HEK293T (cell line): ENCODE measurements at regions not wholly inside any gene's neighbourhood (a gene's known extent, or its start where the extent isn't known, plus 50 kb on each side); places are given as distances from the start of the nearest gene placed in this dataset.

Experiments used
- CTCF ChIA-PET: fragments of 350-600 bp; formaldehyde crosslinking; extraction: SDS; loops from one replicate; lab custom pipeline; 2021; ENCODE audit warnings: antibody characterized with exemption, inconsistent platforms; lab: Yijun Ruan, JAX
- POLR2A ChIA-PET: fragments of 350-600 bp; formaldehyde crosslinking; extraction: SDS; loops from one replicate; lab custom pipeline; 2020; ENCODE audit warnings: antibody characterized with exemption, inconsistent platforms; lab: Yijun Ruan, JAX
- DNase-seq: peaks from one replicate; pipeline ENCODE4 v3.0.0; 2012; ENCODE audit warnings: mixed read lengths; ENCODE audit errors: extremely low spot score
- ARNT ChIP-seq: fragments of 450-650 bp; IDR thresholded peaks from 2 replicates; pipeline ENCODE4 v1.6.1; 2017; ENCODE audit warnings: mild to moderate bottlenecking
- BHLHE40 ChIP-seq: fragments of 450-650 bp; IDR thresholded peaks from 2 replicates; pipeline ENCODE4 v1.6.1; 2016; ENCODE audit warnings: mild to moderate bottlenecking, moderate library complexity, borderline replicate concordance
- CTBP1 ChIP-seq: fragments of 450-650 bp; IDR thresholded peaks from 2 replicates; pipeline ENCODE4 v1.6.1; 2016; ENCODE audit warnings: borderline replicate concordance
- ELF4 ChIP-seq: fragments of 450-650 bp; IDR thresholded peaks from 2 replicates; pipeline ENCODE4 v1.6.1; 2017; ENCODE audit warnings: antibody characterized with exemption
- FOXA1 ChIP-seq: fragments of 450-650 bp; IDR thresholded peaks from 2 replicates; pipeline ENCODE4 v1.6.1; 2016; ENCODE audit warnings: mild to moderate bottlenecking
- FOXK2 ChIP-seq: fragments of 450-650 bp; IDR thresholded peaks from 2 replicates; pipeline ENCODE4 v1.6.1; 2016; ENCODE audit warnings: mild to moderate bottlenecking
- FOXM1 ChIP-seq: fragments of 450-650 bp; IDR thresholded peaks from 2 replicates; pipeline ENCODE4 v1.6.1; 2017; ENCODE audit warnings: mild to moderate bottlenecking, borderline replicate concordance
- HDGF ChIP-seq: fragments of 450-650 bp; IDR thresholded peaks from 2 replicates; pipeline ENCODE4 v1.6.1; 2017; ENCODE audit warnings: antibody characterized with exemption, borderline replicate concordance
- L3MBTL2 ChIP-seq: fragments of 450-650 bp; conservative IDR thresholded peaks from 2 replicates; pipeline ENCODE4 v1.6.1; 2016; ENCODE audit warnings: mild to moderate bottlenecking
- LEF1 ChIP-seq: fragments of 450-650 bp; IDR thresholded peaks from 2 replicates; pipeline ENCODE4 v1.6.1; 2017; ENCODE audit warnings: mild to moderate bottlenecking, borderline replicate concordance
- NFRKB ChIP-seq: fragments of 450-650 bp; IDR thresholded peaks from 2 replicates; pipeline ENCODE4 v1.6.1; 2016; ENCODE audit warnings: mild to moderate bottlenecking, moderate library complexity
- SP1 ChIP-seq: fragments of 450-650 bp; IDR thresholded peaks from 2 replicates; pipeline ENCODE4 v1.6.1; 2017
- SUZ12 ChIP-seq: fragments of 450-650 bp; IDR thresholded peaks from 2 replicates; pipeline ENCODE4 v1.6.1; 2016; ENCODE audit warnings: mild to moderate bottlenecking
- TARDBP ChIP-seq: fragments of 450-650 bp; IDR thresholded peaks from 2 replicates; pipeline ENCODE4 v1.6.1; 2016
- ZNF384 ChIP-seq: fragments of 450-650 bp; IDR thresholded peaks from 2 replicates; pipeline ENCODE4 v1.6.1; 2016
- TF ChIP-seq, protein P1 (sequence below): fragments of 450-650 bp; IDR thresholded peaks from 2 replicates; pipeline ENCODE4 v1.6.1; 2016

- DNase-seq: no peak
- ChIA-PET CTCF (interaction anchor here (0.5 kb wide), 1 partner anchor 138 kb away, joined by 4 read pairs; no protein-coding TSS in a partner anchor), POLR2A (no interaction called here)
- no peak for TF ChIP-seq L3MBTL2
- no peak for TF ChIP-seq HDGF
- TF ChIP-seq SUZ12: no peak
- TF ChIP-seq FOXK2: no peak
- no peak for TF ChIP-seq TARDBP
- TF ChIP-seq LEF1: no peak
- TF ChIP-seq ARNT: no peak
- TF ChIP-seq NFRKB: no peak
- no peak for TF ChIP-seq CTBP1
- TF ChIP-seq, protein P1, sequence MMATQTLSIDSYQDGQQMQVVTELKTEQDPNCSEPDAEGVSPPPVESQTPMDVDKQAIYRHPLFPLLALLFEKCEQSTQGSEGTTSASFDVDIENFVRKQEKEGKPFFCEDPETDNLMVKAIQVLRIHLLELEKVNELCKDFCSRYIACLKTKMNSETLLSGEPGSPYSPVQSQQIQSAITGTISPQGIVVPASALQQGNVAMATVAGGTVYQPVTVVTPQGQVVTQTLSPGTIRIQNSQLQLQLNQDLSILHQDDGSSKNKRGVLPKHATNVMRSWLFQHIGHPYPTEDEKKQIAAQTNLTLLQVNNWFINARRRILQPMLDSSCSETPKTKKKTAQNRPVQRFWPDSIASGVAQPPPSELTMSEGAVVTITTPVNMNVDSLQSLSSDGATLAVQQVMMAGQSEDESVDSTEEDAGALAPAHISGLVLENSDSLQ: no peak
These were observed 55.8 kb upstream of the OR6J1 start for GRCh38 chr14:22699801-22700564.

DNA sequence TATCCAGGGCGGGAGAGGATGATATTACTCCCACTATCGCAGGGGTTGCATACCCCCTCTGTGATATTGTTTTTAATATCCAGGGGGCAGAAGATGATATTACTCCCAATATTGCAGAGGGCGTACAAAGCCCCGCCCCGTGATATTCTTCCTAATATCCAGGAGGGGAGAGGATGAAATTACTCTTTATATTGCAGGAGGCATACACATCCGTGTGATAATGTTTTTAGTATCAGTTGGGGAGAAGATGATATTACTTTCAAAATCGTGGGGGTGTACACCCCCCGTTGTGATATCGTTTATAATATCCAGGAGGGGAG lies 52.9 kb upstream of the OXA1L start:
- no peak for TF ChIP-seq FOXM1
- TF ChIP-seq L3MBTL2: no peak
- no peak for TF ChIP-seq TARDBP
- TF ChIP-seq HDGF: no peak
- TF ChIP-seq, protein P1: no peak
- TF ChIP-seq ZNF384: no peak
- TF ChIP-seq ARNT: no peak
- no peak for TF ChIP-seq SP1
- TF ChIP-seq NFRKB: no peak
- no peak for TF ChIP-seq ELF4
- no peak for TF ChIP-seq FOXA1
- TF ChIP-seq SUZ12: no peak
- TF ChIP-seq FOXK2: no peak
- no peak for TF ChIP-seq BHLHE40
- TF ChIP-seq LEF1: no peak
- no peak for TF ChIP-seq CTBP1
- POLR2A ChIA-PET: no interaction called here
- CTCF ChIA-PET: no interaction called here
- DNase-seq: no peak

DNA sequence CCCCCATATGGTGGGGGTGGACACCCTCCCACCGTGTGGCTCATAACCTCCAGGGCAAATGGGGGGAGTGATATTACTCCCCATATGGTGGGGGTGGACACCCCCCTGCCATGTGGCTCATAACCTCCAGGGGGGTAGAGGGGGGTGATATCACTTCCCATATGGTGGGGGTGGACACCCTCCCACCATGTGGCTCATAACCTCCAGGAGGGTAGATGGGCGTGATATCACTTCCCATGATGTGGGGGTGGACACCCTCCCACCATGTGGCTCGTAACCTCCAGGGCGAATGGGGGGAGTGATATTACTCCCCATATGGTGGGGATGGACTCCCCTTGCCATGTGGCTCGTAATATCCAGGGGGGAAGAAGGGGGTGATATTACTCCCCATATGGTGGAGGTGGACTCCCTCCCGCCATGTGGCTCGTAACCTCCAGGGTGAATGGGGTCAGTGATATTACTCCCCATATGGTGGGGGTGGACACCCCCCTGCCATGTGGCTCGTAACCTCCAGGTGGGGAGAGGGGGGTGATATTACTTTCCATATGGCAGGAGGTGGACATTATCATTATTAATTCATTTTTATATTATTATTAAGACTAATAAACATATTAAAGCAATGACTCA lies 51.2 kb upstream of the OXA1L start:
- CTCF ChIA-PET: no interaction called here
- TF ChIP-seq ELF4 (no peak), LEF1 (no peak), FOXM1 (no peak), FOXK2 (no peak), ZNF384 (no peak), SP1 (no peak), BHLHE40 (no peak), SUZ12 (no peak), FOXA1 (no peak), L3MBTL2 (no peak)
- POLR2A ChIA-PET: no interaction called here
- DNase-seq: no peak

DNA sequence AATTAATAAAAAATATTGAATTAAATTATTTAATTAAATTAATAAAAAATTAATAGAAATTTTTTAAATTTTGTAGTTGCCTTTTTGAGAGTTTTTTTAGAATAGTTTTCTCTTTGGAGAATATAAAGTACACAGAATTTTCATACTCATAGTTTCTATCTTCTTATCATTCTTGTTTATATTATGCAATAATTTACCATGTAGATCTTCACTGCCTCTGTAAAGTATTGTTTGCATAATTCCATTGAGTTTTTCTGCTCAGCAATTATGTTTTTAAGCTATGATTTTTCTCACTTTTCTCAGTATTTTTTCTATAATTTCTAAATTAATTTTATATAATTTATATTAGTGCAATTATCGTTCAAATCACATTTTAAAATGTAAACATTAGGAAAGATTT lies 50.6 kb upstream of the OXA1L start:
- ChIA-PET POLR2A (no interaction called here), CTCF (no interaction called here)
- TF ChIP-seq TARDBP: no peak
- TF ChIP-seq FOXA1: no peak
- no peak for TF ChIP-seq SUZ12
- no peak for TF ChIP-seq ELF4
- no peak for TF ChIP-seq ARNT
- TF ChIP-seq NFRKB: no peak
- no peak for TF ChIP-seq BHLHE40
- TF ChIP-seq FOXM1: no peak
- TF ChIP-seq CTBP1: no peak
- no peak for TF ChIP-seq LEF1
- TF ChIP-seq, protein P1: no peak
- no peak for TF ChIP-seq L3MBTL2
- no peak for TF ChIP-seq SP1
- no peak for TF ChIP-seq HDGF
- no peak for TF ChIP-seq FOXK2
- no peak for DNase-seq
